ENCODE measurements at regions not wholly inside any gene's neighbourhood (a gene's known extent, or its start where the extent isn't known, plus 50 kb on each side); places are given as distances from the start of the nearest gene placed in this dataset.

GRCh38 chr7:98463837-98464557 lies 63.1 kb upstream of the BAIAP2L1 start:
- no peak for DNase-seq

GRCh38 chr7:98462911-98463633 lies 62.2 kb upstream of the BAIAP2L1 start:
- DNase-seq, result no peak

- DNase-seq, result no peak
Observed at GRCh38 chr7:98460902-98461301, 60.0 kb upstream of the BAIAP2L1 start.

- DNase-seq, result no peak
Observed at GRCh38 chr7:98459529-98459928, 58.6 kb upstream of the BAIAP2L1 start.

GRCh38 chr7:98458090-98458875 lies 57.4 kb upstream of the BAIAP2L1 start:
- no peak for DNase-seq

GRCh38 chr7:98456866-98457265 lies 56.0 kb upstream of the BAIAP2L1 start:
- no peak for DNase-seq

GRCh38 chr7:98452791-98453190 lies 51.9 kb upstream of the BAIAP2L1 start:
- DNase-seq, result no peak

Data from NCI-H1694 treated with DMSO at 0.1 percent for 48 hours (cell line).